ENCODE measurements at regions not wholly inside any gene's neighbourhood (a gene's known extent, or its start where the extent isn't known, plus 50 kb on each side); places are given as distances from the start of the nearest gene placed in this dataset.

- DNase-seq: peak; percentile 8
Measured at GRCh38 chr9:107933097-107933496, 443.5 kb upstream of the KLF4 start.

DNA sequence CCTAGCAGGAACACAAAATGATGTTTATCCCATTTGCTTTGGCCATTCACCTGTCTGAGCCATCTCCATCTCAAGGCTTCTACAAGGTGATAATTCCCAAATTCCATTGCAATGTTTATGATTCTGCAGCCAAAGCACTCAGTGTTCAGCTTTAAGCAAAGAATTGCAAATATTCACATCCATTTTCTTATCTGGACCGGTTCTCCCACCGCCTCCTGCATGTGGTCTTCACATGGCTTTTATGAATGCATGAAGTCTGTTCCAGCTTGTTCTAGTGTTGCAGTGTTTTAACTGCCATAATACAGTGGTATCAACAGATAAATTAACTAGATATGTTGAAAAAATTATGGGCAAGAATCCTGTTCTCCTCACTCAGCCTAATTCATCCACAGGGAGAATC, 443.0 kb upstream of the KLF4 start:
- DNase-seq: no peak

- no peak for DNase-seq
Measured at GRCh38 chr9:107932046-107932445, 442.5 kb upstream of the KLF4 start.

DNA sequence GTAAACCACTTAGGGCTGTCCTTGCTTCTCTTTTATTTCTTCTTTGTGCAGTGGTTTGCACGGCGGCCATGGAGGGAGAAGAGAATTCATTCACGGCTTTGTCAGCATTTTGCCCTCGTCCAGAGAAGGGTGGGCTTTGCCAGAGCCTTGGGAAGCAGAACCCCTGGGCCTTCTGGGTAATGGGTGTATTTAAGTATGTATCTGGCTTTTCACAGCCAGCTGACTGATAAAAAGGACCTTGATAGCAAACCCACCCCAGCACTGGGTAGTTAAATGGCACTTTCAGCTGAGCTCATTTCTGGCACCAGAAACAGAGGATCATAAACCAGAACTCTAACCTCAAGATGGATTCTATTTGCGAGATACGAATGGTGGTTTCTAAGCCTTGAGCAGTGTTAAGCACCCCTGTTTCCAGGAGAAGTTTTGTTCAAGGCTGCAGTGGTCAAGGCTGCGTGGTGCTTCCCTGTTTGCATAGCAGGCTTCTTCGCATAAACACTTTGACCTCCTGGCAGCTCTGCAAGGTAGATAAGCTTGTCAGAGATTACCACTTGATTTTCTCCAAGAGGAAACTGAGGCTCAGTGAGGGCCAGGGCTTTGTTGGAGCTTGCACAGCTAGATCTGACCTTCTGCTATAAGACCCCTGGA, 441.6 kb upstream of the KLF4 start:
- no peak for DNase-seq

GRCh38 chr9:107929443-107929842, 439.9 kb upstream of the KLF4 start:
- no peak for DNase-seq

GRCh38 chr9:107928701-107929371, 439.3 kb upstream of the KLF4 start:
- DNase-seq: no peak

DNA sequence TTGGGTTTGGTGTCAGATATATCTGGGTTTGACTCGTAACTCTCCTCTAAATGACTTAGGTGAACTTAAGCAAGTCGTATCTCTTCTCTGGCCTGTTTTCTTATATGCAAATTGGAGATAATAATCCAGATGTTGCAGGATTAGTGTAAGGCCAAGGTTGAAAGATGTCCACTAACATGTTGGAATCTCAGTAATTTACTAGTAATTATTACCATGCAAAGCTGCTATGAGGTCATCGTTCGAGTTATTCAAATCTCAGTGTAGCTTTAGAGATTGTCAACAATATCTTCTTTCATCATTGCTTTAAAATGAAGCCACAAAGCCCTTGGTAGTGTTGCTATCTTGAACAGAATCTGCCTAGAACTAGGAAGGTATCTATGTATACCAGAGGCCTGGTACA, 437.7 kb upstream of the KLF4 start:
- no peak for DNase-seq

DNA sequence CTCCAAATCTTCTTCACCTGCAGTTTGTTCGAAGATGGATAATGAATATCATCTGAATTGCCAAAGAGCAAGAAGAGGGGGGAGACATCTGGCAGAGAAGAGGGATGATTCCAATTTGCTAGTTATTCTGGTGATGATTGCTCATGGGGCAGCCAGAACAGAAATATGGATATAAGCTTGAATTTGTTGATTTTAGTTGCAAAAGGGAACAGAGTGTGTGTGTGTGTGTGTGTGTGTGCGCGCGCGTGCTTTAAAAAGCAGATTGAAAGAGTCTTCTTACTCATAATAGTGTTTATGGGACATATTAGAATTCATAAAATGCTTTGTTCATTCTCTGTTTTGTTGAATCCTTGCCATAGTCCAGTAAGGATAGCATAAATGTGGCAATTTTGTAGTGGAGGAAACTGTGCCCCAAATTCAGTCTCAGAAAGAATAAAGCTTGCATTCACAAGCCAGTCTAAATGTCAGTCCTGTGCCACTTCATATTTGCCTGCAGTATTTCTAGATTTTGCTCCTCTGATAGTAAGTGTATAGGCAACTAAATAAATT, 436.3 kb upstream of the KLF4 start:
- DNase-seq: no peak

GRCh38 chr9:107922260-107922659, 432.7 kb upstream of the KLF4 start:
- peak; percentile 24 for DNase-seq

DNA sequence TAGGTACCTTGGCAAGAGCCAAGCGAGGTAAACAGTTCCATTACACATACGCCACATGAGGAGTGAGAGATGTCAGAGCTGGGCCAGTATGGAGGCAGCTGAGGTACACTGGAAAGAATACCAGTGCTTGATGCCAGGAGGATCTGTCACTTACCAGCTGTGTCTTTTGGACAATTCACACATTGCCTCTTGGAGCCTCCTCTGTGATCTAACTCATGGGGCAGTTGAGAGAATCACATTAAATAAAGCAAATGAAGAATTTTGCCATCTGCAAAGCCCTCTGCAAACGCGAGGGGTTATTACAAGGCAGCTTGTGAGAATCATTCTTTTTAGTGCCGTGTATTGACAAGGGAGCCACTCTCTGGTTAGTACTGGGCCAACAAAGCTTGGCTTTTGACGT, 429.7 kb upstream of the KLF4 start:
- DNase-seq: no peak

GRCh38 chr9:107918749-107919148, 429.2 kb upstream of the KLF4 start:
- DNase-seq: no peak

DNA sequence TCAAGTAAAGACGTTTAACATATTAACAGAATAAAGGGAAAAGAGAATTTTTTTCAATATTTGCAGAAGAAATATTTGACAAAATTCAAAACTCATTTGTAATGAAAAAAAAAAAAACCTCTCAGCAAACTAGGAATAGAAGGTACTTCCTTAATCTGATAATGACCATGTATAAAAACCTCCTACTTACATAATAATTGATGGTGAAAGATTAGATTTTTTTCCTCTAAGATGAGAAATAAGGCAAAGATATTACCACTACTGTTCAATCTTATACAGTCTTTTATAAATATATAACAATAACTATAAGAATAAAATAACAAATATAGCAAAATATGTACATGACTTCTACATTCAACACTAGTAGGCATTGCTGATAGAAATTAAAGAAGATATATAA, 424.6 kb upstream of the KLF4 start:
- no peak for DNase-seq

DNA sequence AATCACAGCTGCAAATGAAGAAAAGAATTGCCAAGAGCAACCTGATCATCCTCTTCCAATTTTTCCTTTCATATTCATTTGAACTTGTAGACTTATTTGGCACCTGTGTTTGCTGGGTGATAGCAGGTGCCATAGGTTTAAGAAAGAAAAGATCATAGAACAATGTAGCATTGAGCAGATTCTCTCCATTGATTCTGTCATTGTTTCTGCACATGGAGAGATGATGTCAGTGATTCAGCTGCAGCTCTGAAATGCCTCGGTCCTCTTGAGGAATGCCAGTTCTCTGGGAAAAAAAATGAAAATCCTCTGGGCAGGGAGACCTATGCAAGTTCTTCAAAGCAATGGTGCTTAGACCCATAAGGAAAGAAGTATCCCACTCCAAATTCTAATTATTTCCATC, 418.1 kb upstream of the KLF4 start:
- peak; percentile 16 for DNase-seq

GRCh38 chr9:107907255-107907654, 417.7 kb upstream of the KLF4 start:
- DNase-seq: no peak

GRCh38 chr9:107906074-107906473, 416.5 kb upstream of the KLF4 start:
- no peak for DNase-seq

DNA sequence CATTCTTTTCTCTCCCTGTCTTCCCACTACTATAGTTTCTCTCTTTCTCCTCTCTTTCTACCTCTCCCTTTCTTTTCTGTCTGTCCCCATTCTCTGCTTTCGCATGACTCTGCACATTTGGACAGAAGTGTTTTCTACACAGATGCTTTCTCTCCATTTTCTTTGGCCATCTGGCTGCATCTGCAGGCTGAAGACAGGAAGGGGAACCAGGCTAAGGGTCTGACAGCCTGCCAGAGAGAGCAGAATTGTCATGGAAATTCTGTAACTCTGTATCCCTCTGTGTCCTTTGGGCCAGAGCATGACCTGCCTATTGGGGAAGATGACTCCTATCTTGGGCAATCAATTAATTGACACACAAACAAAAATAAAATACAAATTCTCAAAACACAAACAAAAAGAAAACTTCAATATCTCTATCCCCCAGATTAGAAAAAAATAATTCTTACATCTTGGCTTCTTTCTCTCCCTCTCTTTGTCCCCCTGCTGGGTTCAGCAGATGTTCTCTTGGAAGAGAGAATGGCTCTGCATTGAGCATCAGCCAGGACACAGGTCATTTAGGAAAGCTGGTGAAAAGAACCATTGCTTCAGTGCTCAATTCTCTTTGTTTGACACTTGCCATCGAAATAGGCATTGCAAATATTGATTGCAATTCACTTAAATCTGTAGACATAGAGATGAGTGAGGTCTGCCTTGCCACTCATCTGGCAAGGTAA, 415.9 kb upstream of the KLF4 start:
- DNase-seq: no peak

DNA sequence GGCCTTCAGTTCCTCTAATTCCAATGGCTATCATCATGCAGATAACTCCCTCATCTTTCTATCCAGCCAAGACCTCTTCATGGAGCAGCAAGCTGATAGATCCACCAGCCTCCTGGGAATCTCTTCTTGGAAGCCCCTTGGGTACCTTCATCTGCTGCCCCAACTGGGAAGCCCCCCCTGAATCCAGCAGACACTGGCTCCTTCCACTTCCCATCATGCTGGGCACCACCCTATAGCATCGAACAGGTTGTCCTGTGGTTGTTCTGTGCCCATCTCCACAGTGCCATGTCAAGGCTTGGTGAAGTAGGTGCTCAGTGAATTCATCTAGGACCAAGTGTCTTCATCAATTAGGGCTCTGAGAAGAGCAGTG, 410.4 kb upstream of the KLF4 start:
- DNase-seq: no peak

DNA sequence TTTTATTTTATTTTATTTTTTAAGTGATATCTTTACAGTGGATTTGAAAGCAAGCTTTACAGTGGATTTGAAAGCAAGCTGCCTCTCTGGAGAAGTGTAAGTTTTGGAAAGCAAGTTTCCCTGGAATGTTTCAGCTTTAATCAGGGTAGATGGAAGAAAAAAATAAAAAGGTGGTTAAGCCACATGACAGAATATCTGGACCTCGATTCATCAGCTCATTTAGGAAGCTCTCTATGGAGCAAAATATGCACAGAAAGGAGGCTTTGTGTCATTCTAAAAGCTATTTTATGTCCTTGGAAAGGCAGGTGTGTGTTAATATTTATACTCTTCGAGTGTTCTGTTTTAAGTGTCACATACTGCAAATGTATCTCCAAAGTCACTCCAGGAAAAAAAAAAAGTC, 409.2 kb upstream of the KLF4 start:
- peak; percentile 23 for DNase-seq

DNA sequence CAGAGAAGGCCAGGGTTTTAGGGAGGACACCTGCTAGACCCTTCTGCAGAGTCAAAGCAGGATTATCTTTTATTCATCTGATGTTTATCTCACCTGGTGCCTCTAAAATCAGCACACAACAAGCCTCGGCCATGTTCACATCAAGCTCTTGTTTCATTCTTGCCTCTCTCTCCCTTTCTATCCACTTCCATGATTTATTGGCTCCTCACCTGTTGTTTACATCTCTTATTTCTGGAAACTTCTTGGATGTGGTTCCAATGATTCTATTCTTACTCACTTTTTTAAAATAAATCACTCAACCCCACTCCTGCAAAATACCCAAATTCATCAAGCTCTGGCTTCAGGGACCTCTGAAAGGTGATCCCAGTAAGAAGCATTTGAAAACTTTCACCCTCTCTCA, 407.0 kb upstream of the KLF4 start:
- DNase-seq: no peak

- DNase-seq: peak; percentile 67
Measured at GRCh38 chr9:107895501-107896001, 406.0 kb upstream of the KLF4 start.

- DNase-seq: peak; percentile 78
Measured at GRCh38 chr9:107894572-107895261, 405.1 kb upstream of the KLF4 start.

- no peak for DNase-seq
Measured at GRCh38 chr9:107890921-107891465, 401.4 kb upstream of the KLF4 start.

DNA sequence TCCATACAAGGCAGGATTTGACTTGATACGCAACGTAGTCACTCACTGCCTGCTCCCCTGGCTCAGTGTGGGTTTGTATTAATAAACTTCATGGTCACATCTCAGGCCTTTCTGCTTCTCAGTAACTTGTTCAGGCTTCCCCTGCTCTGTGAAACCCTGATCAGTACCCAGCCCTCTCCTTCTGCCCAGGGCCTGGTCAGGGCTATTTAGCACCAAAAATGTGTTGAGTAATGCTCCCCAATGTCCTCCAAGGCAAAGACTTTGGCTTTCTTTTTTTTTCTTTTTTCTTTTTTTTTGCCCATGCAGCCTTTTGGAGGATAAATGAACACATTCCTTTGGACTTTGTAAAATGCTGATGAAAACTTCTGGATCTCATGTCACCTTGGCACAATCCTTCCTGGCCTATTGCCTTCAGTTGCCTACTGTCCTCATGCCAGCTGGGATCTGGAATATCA, 399.2 kb upstream of the KLF4 start:
- DNase-seq: no peak

Data from eye (tissue), 1 donor.